RWPE1 (cell line): ENCODE measurements at regions not wholly inside any gene's neighbourhood (a gene's known extent, or its start where the extent isn't known, plus 50 kb on each side); places are given as distances from the start of the nearest gene placed in this dataset.

ENCODE experiments used
- CTCF ChIA-PET: fragments of 350-600 bp; sonication (Branson Sonifier 250); formaldehyde crosslinking; extraction: SDS; loops from one replicate; lab custom pipeline; 2021; lab: Yijun Ruan, JAX
- POLR2A ChIA-PET: fragments of 400-600 bp; formaldehyde crosslinking; extraction: SDS; loops from one replicate; lab custom pipeline; 2020; ENCODE audit warnings: antibody characterized with exemption; ENCODE audit not compliant: low non-redundant PET; lab: Yijun Ruan, JAX
- DNase-seq: peaks from one replicate; pipeline ENCODE4 v3.0.0; 2012; ENCODE audit warnings: low spot score
- H3K27ac ChIP-seq: fragments of 450-650 bp; 2 replicates; pipeline ENCODE4 v1.5.1; 2017
- TF ChIP-seq, protein P1 (sequence below): fragments of 450-650 bp; conservative IDR thresholded peaks from 2 replicates; pipeline ENCODE4 v1.5.1; 2017; ENCODE audit warnings: low read depth, mild to moderate bottlenecking

DNA sequence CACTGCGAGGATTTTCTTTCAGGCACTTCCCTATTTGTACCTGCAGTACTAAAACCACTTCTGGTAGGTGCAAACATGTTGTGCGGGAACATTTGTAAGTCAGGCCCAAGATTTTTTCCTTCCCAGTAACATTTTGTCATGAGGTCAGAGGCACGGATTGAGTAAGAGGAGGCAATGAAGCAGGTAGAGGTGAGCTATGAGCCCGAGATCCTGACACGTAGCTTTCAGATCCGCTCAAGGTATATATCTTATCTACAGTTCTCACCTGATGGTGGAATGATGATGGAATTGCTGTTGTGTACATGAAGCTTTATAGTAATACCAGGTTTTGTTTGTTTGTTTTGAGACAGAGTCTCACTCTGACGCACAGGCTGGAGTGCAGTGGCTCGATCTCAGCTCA, 497.5 kb downstream of the NR2F2 start:
- TF ChIP-seq, protein P1, sequence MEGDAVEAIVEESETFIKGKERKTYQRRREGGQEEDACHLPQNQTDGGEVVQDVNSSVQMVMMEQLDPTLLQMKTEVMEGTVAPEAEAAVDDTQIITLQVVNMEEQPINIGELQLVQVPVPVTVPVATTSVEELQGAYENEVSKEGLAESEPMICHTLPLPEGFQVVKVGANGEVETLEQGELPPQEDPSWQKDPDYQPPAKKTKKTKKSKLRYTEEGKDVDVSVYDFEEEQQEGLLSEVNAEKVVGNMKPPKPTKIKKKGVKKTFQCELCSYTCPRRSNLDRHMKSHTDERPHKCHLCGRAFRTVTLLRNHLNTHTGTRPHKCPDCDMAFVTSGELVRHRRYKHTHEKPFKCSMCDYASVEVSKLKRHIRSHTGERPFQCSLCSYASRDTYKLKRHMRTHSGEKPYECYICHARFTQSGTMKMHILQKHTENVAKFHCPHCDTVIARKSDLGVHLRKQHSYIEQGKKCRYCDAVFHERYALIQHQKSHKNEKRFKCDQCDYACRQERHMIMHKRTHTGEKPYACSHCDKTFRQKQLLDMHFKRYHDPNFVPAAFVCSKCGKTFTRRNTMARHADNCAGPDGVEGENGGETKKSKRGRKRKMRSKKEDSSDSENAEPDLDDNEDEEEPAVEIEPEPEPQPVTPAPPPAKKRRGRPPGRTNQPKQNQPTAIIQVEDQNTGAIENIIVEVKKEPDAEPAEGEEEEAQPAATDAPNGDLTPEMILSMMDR, result no peak
- DNase-seq, result no peak
- H3K27ac ChIP-seq, result no peak overlapping the region
- CTCF ChIA-PET, result no interaction called here
- POLR2A ChIA-PET, result no interaction called here

DNA sequence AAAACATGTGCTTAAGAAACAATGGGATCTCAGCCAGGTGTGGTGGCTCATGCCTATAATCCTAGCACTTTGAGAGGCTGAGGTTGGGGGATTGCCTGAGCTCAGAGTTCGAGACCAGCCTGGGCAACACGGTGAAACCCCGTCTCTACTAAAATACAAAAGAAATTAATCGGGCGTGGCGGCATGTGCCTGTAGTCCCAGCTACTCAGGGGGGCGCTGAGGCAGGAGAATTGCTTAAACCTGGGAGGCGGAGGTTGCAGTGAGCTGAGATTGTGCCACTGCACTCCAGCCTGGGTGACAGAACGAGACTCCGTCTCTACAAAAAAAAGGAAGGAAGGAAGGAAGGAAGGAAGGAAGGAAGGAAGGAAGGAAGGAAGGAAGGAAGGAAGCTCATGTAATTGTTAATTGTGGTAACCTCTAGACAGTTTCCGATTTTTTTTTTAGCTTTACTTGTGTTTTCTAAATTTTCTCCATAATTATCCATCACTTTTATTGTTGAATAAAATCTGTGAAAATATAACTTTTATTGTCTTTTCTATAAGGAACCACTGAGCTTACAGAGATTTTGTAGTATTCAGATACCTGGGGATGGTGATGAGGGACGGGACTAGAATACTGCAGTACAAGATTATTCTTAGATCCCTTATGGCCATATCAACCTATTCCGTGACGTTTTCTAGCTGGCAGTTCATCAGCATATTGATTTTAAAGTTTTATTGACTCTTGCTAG, 506.9 kb downstream of the NR2F2 start:
- DNase-seq, result no peak
- TF ChIP-seq, protein P1, result no peak
- POLR2A ChIA-PET, result no interaction called here
- H3K27ac ChIP-seq, result no peak overlapping the region
- CTCF ChIA-PET, result interaction anchor here (0.6 to 0.7 kb wide), 2 partner anchors 22 to 1318 kb away, joined by 3 read pairs; no protein-coding TSS in a partner anchor

DNA sequence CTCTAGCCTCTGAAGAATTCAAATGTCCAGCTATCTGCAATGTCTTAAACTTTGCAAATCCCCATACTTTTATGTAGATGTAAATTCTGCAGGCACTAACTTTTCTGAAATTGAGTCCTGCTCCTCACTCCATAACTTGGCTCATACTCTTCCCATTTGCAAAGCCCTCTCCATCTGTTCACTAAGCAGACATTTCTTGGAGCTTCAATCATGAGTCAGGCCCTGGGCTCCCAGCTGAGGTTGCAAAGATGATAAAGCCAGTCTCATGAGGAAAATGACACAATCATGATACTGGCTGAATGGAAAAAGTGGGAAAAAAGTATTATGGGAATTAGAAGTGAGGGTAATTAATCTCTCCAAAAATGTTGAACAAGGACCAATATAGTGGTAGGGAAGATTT, 507.6 kb downstream of the NR2F2 start:
- TF ChIP-seq, protein P1, result no peak
- no peak overlapping the region for H3K27ac ChIP-seq
- no peak for DNase-seq
- ChIA-PET CTCF (no interaction called here), POLR2A (no interaction called here)

DNA sequence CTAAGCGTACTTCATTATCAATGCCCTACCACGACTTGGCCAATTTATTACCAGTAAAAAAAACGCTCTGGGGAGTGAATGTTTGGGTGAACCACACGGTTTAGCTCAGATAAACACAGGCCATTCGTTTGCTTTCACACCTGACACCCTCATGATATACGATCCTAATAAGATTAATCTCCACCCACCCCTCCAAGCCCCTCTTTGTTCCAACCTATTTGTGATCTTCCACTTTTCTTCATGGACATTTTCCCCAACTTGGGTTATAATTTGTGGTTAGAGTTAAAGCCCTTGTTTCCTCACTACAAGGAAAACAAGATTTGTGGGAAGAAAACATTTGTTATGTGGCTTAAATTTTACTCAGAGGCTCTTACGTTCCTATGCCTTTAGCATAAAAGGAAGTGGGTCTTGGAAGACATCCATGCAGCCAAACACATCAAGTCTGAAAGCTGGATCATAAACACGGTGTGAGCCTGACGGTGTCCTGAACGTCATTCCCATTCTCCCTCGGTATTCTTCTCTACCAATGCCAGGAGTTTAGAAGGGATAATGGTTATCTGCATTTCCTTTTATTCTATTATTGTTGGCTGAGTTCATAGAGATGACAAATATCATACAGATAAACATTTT, 518.9 kb downstream of the NR2F2 start:
- DNase-seq, result no peak
- TF ChIP-seq, protein P1, result no peak
- CTCF ChIA-PET, result interaction anchor here (0.7 kb wide), 1 partner anchor 1054 kb away, joined by 3 read pairs; no protein-coding TSS in a partner anchor
- POLR2A ChIA-PET, result no interaction called here
- H3K27ac ChIP-seq, result no peak overlapping the region

DNA sequence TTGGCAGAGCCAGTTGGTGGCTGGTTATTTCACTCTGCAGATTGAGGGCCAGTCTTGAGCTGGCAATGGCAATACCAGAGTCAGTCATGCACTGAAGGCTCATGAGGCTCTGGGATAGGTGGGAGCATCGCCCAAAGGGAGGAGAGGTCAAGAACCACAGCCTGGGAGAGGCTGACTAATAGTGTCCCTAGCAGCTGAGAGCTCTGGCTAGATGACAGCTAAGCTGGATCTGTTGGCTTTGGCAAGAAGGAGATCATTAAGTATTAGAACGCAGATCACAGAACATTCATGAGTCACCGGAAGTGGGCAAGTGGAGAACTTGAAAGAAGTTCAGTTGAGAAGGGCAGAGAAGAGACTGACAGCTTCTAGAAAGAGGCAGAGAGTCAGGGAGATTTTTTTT, 521.1 kb downstream of the NR2F2 start:
- peak overlapping the region; percentile 51 for H3K27ac ChIP-seq
- ChIA-PET CTCF (no interaction called here), POLR2A (no interaction called here)
- TF ChIP-seq, protein P1, result no peak
- peak; percentile 4 for DNase-seq

DNA sequence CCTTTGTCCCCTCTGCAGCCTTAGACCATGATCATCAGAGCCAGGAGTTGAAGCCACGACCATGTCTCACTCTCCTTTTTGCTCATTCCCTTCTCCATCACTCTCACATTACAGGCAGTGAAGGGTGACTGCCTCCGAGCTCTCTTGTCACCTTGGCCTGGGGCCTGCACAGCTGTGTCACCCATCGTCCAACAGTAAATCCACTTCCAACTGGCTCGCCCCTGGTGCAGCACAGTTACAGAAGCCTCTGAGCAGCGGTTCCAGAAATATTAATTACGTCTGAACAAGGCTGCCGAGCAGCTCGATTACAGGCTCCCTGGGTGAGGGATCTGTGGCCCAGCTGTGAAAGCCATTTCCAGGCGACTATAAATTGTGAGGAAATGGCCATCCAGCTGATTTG, 528.2 kb downstream of the NR2F2 start:
- ChIA-PET CTCF (no interaction called here), POLR2A (interaction anchor here (0.5 kb wide), 1 partner anchor 40 kb away, joined by 4 read pairs; no protein-coding TSS in a partner anchor)
- DNase-seq, result no peak
- TF ChIP-seq, protein P1, result no peak
- no peak overlapping the region for H3K27ac ChIP-seq
